ENCODE measurements at regions not wholly inside any gene's neighbourhood (a gene's known extent, or its start where the extent isn't known, plus 50 kb on each side); places are given as distances from the start of the nearest gene placed in this dataset.
"Not testable (repeated sequence)": the region's sequence is repeated elsewhere in the genome, so short reads cannot be mapped to it uniquely, and the experiment has no call there.

DNA sequence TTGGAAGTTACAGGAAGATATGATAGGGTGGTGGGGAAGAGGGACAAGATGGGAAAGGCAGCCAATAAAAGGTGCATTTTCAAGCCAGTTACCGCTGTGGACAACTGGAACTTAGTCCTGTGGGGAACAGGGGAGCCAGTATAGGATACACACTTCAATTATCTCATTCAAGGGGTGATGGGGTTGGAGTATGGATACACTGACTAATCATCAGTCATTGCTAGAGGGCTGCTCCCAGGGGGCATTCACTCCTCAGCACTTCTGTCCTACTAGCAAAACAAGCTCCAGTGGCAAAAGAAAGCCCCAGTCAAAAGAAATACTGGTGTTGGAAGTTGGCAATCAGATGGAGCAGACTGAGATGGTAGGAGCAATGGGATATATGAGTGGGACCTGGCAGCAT lies 183.4 kb upstream of the GADL1 start:
- DNase-seq (ENCODE audit: low spot score in 2 of 2) = no peak
- H3K27me3 ChIP-seq (ENCODE audit: low read depth) = no peaks in the 10 kb centered on the region
- H3K9me3 ChIP-seq = no peaks in the 10 kb centered on the region
- H3K36me3 ChIP-seq (replicated peaks) = no peaks in the 10 kb centered on the region
- in situ Hi-C loops (cut with MboI; ENCODE audit: low sequenced_read_pairs) = no loop called here
- H3K4me1 ChIP-seq = no peaks in the 10 kb centered on the region; the same call in 1 of the 2 replicates
- no peak overlapping the region for H3K4me3 ChIP-seq

DNA sequence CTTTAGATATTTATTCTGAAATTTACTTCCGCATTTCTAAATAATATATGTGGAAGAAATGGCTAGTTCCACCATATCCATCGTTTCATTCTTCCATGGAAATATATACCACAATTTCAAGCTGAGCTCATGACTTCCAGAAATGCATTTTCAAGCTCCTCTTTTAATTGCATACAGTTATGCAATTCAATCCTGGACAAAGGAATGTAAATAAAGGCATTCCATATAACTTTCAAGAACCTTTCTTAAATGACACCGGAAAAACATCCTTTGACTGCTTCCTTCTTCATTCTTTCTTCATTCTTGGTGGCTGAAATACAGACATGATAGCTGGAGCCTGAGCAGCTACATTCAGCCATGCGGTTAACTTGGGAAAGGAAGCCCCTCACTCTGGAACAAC lies 185.2 kb upstream of the GADL1 start:
- no peaks in the 10 kb centered on the region for H3K36me3 ChIP-seq (replicated peaks)
- in situ Hi-C loops (cut with MboI; ENCODE audit: low sequenced_read_pairs) = no loop called here
- no peaks in the 10 kb centered on the region for H3K9me3 ChIP-seq
- peaks cover 3% of the 10 kb centered on the region for H3K4me1 ChIP-seq
- no peak for DNase-seq (ENCODE audit: low spot score in 2 of 2)
- no peaks in the 10 kb centered on the region for H3K27me3 ChIP-seq (ENCODE audit: low read depth)
- H3K4me3 ChIP-seq = no peak overlapping the region

DNA sequence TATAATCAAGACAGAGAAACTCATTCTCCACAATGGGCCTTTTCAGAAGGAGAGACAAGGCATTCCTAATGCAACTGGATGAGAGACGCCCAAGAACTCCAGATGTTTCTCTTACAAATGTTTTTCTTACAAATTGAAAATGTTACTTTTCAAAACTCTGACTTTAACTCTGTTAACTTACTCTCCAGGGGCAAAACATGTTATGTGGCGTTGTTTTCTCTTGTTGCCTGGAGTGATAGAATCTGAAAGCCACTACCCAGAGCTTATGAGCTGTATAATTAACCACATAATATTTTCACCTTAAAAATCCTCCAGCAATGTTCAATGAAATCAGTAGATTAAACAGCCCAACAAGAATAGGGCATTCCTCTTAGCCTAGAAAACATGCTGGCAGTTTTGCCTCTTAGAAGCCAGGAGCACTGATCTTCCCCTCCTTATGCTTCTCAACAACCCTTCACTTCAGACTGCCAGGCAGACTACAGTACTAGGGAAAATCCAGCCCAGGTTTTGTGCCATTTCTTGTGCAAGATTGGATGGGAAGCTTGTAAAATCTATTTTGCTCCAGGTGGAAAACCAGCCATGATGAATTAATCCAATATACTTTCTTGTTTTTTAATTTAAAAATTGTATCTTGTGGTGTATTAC lies 186.7 kb upstream of the GADL1 start:
- Histone ChIP-seq H3K36me3 (replicated peaks) (no peaks in the 10 kb centered on the region), H3K4me3 (no peak overlapping the region), H3K9me3 (no peaks in the 10 kb centered on the region), H3K27me3 (ENCODE audit: low read depth) (no peaks in the 10 kb centered on the region), H3K4me1 (peaks cover 4% of the 10 kb centered on the region)
- DNase-seq (ENCODE audit: low spot score in 2 of 2) = no peak
- in situ Hi-C loops (cut with MboI; ENCODE audit: low sequenced_read_pairs) = no loop called here

DNA sequence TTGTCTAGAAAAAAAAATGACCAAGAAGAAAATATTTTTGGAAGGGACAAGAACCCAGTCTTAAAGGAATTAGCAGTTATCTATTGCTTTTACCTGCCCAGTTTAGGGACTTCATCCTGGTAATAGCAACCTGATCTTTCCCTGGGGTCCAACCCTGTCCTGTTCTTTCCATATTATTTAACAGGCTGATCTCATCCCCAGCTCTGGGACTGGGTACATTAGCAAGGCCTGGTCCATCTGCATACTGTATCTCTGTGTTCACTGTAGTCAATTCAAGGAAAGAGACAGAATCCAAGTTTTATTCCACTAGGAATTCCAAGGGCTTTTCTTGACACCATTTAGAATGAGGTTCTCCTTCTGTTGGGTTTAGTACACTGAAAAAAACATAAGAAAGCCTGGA lies 191.7 kb upstream of the GADL1 start:
- in situ Hi-C loops (cut with MboI; ENCODE audit: low sequenced_read_pairs) = no loop called here
- H3K36me3 ChIP-seq (replicated peaks) = no peaks in the 10 kb centered on the region
- DNase-seq (ENCODE audit: low spot score in 2 of 2) = no peak

DNA sequence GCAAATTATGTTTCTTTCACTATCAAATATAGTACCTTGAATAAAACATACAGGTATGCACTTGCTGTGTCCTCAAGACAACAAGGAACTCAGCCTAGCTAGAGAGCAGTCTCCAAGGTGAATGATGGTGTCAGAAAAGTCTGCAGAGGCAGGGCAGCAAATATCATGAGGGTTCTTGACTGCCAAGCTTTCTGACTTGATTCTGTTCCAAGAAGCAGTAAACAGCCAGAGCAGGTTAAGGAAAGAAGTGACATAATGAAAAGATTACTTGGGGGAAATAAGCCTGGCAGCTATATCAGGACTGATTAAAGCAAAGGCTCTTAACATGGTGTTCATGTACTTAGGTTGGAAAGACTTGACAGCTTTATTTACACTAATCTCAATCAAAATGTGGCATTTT lies 192.2 kb upstream of the GADL1 start:
- no peak for DNase-seq (ENCODE audit: low spot score in 2 of 2)
- no peak overlapping the region for H3K4me3 ChIP-seq

More for the DNA sequence above, 191.7 kb upstream of the GADL1 start:
- H3K4me1 ChIP-seq = peaks cover 4% of the 10 kb centered on the region
- no peaks in the 10 kb centered on the region for H3K9me3 ChIP-seq
- H3K4me3 ChIP-seq = no peak overlapping the region
- H3K27me3 ChIP-seq (ENCODE audit: low read depth) = no peaks in the 10 kb centered on the region

DNA sequence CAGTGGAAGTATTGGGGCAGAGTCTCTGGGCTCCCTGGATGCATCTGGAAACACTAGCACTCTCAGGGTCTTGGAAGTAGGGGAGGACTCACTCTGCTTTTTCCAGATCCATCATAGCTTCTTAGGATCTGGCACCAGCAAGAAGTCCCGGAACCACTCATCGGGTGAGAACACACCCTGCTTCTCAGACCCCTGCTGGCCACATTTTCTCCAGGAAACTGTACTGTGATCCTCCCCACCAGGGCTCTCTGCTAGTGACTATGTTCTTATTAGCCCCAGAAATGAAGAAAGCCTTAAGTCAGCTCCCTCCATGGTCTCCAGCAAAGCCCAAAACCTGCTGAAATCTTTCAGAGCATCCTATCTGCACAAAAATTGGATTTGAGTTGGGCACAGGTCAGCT lies 197.3 kb upstream of the GADL1 start:
- DNase-seq (ENCODE audit: low spot score in 2 of 2) = no peak
- Histone ChIP-seq H3K27me3 (ENCODE audit: low read depth) (no peaks in the 10 kb centered on the region), H3K9me3 (no peaks in the 10 kb centered on the region), H3K4me3 (no peak overlapping the region), H3K4me1 (no peaks in the 10 kb centered on the region), H3K36me3 (replicated peaks) (no peaks in the 10 kb centered on the region)
- in situ Hi-C loops (cut with MboI; ENCODE audit: low sequenced_read_pairs) = no loop called here

More for the DNA sequence above, 192.2 kb upstream of the GADL1 start:
- Histone ChIP-seq H3K9me3 (no peaks in the 10 kb centered on the region), H3K4me1 (peaks cover 4% of the 10 kb centered on the region), H3K27me3 (ENCODE audit: low read depth) (no peaks in the 10 kb centered on the region), H3K36me3 (replicated peaks) (no peaks in the 10 kb centered on the region)
- in situ Hi-C loops (cut with MboI; ENCODE audit: low sequenced_read_pairs) = no loop called here

DNA sequence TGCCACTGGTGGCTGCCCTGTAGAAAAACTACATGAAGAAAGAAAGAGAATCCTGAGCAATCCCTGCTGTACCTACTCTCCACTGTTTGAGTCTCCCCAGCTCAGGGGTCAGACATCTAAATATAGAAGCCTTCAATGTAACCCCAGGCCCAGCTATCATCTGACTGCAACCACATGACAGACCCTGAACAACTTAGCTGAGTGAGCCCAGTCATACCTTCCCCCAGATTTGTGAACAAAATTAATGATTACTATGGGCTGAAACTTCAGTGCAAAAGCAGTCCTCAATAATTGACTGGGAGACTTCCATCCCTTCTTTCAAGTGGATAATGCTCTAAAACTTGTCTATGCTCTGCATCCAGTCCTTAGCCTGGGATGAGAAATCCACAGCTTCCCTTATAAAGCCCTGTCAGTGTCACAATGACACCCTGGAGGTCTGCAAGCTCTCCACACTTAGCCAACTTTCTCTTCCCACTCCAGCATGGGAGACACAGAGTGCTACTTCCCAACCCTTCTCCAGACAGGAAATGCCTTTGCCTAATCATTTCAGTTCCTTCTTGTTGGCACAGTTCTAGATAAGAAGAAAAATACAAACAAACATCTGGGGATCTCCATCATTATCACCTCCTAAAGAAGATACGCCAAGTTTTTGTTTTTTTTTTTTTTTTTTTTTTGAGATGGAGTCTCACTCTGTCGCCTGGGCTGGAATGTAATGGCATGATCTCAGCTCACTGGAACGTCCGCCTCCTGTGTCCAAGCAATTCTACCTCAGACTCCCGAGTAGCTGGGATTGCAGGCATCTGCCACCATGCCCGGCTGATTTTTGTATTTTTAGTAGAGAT lies 198.5 kb upstream of the GADL1 start:
- in situ Hi-C loops (cut with MboI; ENCODE audit: low sequenced_read_pairs) = no loop called here
- H3K36me3 ChIP-seq (replicated peaks) = no peaks in the 10 kb centered on the region
- no peaks in the 10 kb centered on the region for H3K9me3 ChIP-seq
- H3K27me3 ChIP-seq (ENCODE audit: low read depth) = no peaks in the 10 kb centered on the region
- no peak overlapping the region for H3K4me3 ChIP-seq
- DNase-seq (ENCODE audit: low spot score in 2 of 2) = no peak
- H3K4me1 ChIP-seq = no peaks in the 10 kb centered on the region

DNA sequence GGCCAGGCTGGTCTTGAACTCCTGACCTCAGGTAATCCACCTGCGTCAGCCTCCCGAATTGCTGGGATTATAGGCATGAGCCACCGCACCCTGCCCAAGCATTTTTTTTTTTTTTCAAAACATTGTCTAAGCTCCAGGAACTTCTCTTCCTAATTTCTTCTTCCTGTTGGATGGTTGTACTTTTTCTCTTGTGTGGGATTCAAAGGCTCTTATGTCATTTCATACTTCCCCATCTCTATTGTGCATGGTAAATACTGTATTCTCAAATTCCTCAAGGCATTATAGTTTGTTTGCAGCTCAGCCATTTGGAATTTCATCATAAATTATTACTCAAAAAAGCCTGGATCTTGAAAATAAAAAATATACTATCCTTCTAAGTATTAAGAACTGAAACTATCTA lies 199.1 kb upstream of the GADL1 start:
- no peak for DNase-seq (ENCODE audit: low spot score in 2 of 2)
- Histone ChIP-seq H3K27me3 (ENCODE audit: low read depth) (no peaks in the 10 kb centered on the region), H3K4me1 (no peaks in the 10 kb centered on the region), H3K4me3 (no peak overlapping the region), H3K9me3 (no peaks in the 10 kb centered on the region), H3K36me3 (replicated peaks) (no peaks in the 10 kb centered on the region)
- in situ Hi-C loops (cut with MboI; ENCODE audit: low sequenced_read_pairs) = no loop called here

DNA sequence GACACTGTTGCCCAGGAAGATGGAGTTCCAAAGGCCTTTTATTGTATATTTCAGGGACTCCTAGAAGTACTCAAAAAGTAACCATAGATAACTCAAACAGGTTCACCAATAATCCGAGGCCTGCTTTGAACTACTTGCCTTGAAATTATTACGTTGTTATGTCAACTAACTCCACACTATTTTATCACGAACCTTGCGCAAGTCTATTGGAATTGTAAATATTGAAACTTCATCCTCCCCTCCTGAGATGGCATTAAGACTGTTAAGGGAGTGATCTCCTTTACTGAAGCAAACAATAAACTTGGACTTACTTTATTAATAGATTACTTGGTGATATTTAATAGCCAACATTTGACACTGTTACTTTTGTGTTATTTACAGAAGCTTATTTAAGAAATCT lies 199.6 kb upstream of the GADL1 start:
- DNase-seq (ENCODE audit: low spot score in 2 of 2) = no peak
- Histone ChIP-seq H3K4me3 (no peak overlapping the region), H3K9me3 (no peaks in the 10 kb centered on the region), H3K27me3 (ENCODE audit: low read depth) (no peaks in the 10 kb centered on the region), H3K36me3 (replicated peaks) (no peaks in the 10 kb centered on the region), H3K4me1 (no peaks in the 10 kb centered on the region)
- in situ Hi-C loops (cut with MboI; ENCODE audit: low sequenced_read_pairs) = no loop called here

DNA sequence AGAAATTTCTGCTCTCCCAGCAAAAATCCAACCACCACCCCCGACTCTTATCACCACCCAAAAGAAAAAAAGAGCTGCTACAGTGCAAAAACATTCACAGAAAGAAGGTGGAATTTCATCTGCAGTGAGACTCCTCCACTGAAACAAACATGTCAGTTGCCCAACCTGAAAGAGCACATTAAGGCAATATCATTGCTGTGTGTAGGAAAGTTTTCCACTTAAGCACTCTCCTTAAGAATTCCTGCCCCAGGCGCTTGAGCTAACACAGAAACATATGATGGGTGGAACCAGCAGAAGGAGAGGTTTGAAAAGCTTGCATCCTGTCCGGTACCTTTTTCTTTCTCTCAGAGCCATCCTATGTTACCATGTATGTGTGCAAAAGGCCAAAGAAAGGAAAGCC lies 200.8 kb upstream of the GADL1 start:
- Histone ChIP-seq H3K36me3 (replicated peaks) (no peaks in the 10 kb centered on the region), H3K4me1 (no peaks in the 10 kb centered on the region), H3K9me3 (no peaks in the 10 kb centered on the region), H3K27me3 (ENCODE audit: low read depth) (no peaks in the 10 kb centered on the region), H3K4me3 (no peak overlapping the region)
- in situ Hi-C loops (cut with MboI; ENCODE audit: low sequenced_read_pairs) = no loop called here
- no peak for DNase-seq (ENCODE audit: low spot score in 2 of 2)

DNA sequence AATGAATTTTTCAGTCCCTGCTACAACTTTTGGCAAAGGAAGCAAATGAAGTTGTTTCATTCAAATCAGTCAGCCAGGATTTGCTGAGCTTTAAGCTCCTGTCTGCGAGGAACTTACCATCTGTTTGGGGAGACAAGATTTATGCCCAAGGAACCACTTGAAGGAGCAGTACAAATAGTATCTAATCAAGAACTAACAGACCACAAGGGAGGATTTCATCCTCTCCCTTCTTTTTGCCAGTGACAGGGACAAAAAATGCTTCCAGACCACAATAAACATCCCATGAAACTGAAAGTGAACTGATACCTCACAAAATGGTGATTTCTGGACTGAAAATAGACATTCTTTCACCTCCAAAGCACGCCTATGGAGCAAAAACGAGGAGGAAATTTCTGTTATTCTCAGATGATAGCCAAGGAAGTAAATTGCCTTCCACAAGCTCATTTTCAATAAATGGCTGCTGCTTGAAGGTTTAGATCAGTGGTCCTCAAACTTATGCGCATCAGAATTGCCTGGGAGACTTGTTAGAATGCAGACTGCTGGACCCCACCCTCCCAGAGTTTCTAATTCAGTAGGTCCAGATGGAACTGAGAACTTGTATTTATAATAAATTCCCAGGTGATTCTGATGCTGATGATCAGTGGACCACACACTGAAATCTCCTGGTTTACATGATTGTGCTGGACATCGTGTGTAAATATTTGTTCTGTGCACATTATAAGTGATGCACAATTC lies 202.4 kb upstream of the GADL1 start:
- in situ Hi-C loops (cut with MboI; ENCODE audit: low sequenced_read_pairs) = no loop called here
- H3K27me3 ChIP-seq (ENCODE audit: low read depth) = no peaks in the 10 kb centered on the region
- no peaks in the 10 kb centered on the region for H3K9me3 ChIP-seq
- DNase-seq (ENCODE audit: low spot score in 2 of 2) = no peak
- H3K36me3 ChIP-seq (replicated peaks) = no peaks in the 10 kb centered on the region
- H3K4me3 ChIP-seq = no peak overlapping the region
- H3K4me1 ChIP-seq = no peaks in the 10 kb centered on the region

DNA sequence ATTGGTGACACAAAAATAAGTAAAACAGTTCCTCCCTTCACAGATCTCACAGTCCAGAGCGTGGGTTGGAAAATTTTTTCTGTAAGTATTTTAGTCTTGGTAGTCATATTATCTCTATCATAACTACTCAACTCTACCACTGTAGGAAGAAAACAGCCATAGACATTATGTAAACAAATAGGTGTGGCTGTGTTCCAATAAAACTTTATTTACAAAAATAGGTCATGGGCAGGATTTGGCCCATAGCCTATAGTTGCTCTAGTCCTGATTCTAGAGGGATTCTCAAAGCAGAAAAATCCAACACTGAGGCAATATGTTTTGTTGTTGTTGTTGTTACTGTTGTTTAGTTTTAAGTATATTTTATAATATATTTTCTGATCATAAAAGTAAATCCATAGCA lies 206.1 kb upstream of the GADL1 start:
- Histone ChIP-seq H3K27me3 (ENCODE audit: low read depth) (no peaks in the 10 kb centered on the region), H3K4me3 (no peak overlapping the region), H3K36me3 (replicated peaks) (no peaks in the 10 kb centered on the region), H3K9me3 (no peaks in the 10 kb centered on the region), H3K4me1 (no peaks in the 10 kb centered on the region)
- in situ Hi-C loops (cut with MboI; ENCODE audit: low sequenced_read_pairs) = no loop called here
- no peak for DNase-seq (ENCODE audit: low spot score in 2 of 2)

DNA sequence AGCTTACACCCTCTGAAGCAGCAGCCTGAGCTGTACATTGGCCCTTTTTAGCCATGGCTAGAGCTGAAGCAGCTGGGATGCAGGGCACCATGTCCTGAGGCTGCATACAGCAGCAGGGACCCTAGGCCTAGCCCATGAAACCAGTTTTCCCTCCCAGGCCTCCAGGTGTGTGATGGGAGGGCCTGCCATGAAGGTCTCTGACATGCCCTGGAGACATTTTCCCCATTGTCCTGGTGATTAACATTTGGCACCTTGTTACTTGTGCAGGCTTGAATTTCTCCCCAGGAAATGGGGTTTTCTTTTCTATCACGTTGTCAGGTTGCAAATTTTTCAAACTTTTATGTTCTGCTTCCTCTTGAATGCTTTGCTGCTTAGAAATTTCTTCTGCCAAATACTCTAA lies 206.8 kb upstream of the GADL1 start:
- H3K9me3 ChIP-seq; H3K4me1 ChIP-seq; in situ Hi-C loops (cut with MboI; ENCODE audit: low sequenced_read_pairs); H3K4me3 ChIP-seq; DNase-seq (ENCODE audit: low spot score in 2 of 2); H3K36me3 ChIP-seq (replicated peaks); H3K27me3 ChIP-seq (ENCODE audit: low read depth): not testable (repeated sequence)

DNA sequence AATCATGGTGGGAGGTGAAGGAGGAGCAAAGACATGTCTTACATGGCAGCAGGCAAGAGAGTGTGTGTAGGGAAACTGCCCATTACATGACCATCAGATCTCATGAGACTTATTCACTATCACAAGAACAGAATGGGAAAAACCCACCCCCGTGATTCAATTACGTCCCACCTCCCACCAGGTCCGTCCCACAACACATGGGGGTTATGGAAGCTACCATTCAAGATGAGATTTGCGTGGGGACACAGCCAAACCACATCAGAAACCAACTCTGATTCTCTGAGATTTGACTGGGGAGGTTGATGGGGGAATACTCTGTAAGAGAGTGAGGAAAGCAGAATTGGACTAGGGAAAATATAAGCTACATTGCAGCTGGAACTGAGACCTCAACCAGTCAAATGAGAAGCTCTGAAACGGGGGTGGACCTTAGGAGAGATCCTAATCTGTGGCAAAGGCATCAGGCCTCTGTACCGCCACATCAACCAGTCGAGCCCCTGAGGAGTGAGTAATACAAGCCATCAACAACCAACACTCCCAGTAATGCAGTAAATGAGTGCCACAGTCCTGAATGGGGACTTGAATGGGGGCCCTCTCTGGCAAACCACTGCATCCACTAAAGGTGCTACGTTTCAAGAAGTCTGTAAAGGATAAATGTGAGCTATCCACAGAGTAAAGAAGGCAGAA lies 207.9 kb upstream of the GADL1 start:
- no peaks in the 10 kb centered on the region for H3K36me3 ChIP-seq (replicated peaks)
- H3K4me3 ChIP-seq = no peak overlapping the region
- no peak for DNase-seq (ENCODE audit: low spot score in 2 of 2)
- in situ Hi-C loops (cut with MboI; ENCODE audit: low sequenced_read_pairs) = no loop called here
- no peaks in the 10 kb centered on the region for H3K4me1 ChIP-seq
- no peaks in the 10 kb centered on the region for H3K9me3 ChIP-seq
- no peaks in the 10 kb centered on the region for H3K27me3 ChIP-seq (ENCODE audit: low read depth)
